ENCODE measurements at regions not wholly inside any gene's neighbourhood (a gene's known extent, or its start where the extent isn't known, plus 50 kb on each side); places are given as distances from the start of the nearest gene placed in this dataset.

DNA sequence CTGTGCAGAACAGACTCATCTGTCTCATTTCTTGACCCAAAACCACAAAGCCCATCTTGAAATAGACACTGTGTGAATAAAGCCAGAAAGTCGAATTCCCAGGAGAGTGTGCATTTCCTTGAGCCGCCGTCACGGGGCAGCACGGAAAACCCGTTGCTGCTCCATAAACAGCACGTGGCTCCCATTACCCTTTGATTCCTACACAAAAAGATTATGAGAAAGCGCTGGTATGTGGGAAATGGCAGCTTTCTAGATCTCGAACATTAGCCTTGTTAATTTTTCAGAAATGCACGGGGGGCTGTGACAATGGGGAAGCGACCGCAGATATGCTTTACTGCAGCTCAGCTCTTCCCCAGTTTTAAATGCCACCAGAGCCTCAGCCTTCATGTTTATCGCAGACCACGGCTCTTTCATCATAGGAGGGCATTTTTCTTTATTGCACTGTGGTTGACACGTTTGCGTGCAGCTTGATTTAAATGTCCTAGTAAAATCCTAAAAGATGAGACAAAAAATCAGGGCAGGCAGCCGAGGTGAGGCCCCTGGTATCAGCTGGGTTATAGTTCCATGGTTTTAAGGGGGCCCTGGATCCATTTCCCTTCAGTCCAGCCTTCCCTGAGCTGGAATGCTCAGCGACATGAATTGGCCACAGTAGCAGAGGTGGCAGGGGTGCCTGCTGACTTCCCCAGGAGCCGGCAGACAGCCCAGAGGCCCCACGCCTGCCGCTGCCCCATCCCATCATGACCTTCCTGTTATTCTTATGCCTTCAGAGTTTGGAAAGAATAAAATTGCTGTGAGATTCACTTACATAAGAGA, 249.3 kb downstream of the NDUFA10 start:
- ATAC-seq = no peak
- TF ChIP-seq CSDC2 (CRISPR knock-in tag; IDR thresholded peaks at IDR 0.05) = no peak
- no peak for TF ChIP-seq ZNF565 (CRISPR knock-in tag; conservative IDR thresholded peaks at IDR 0.05; ENCODE audit: low read depth)
- TF ChIP-seq OSR1 (CRISPR knock-in tag; IDR thresholded peaks at IDR 0.05) = no peak
- no peak for TF ChIP-seq ZFP30 (CRISPR knock-in tag; IDR thresholded peaks at IDR 0.05)
- TF ChIP-seq CSRNP3 (CRISPR knock-in tag; IDR thresholded peaks at IDR 0.05) = no peak
- no peak for TF ChIP-seq ESRRG (CRISPR knock-in tag; IDR thresholded peaks at IDR 0.05)
- no peak for TF ChIP-seq ARNTL (CRISPR knock-in tag; IDR thresholded peaks at IDR 0.05; ENCODE audit: borderline replicate concordance, low read depth)
- TF ChIP-seq PATZ1 (CRISPR knock-in tag; IDR thresholded peaks at IDR 0.05; ENCODE audit: borderline replicate concordance) = no peak
- no peak for TF ChIP-seq BACH2 (CRISPR knock-in tag; IDR thresholded peaks at IDR 0.05; ENCODE audit: borderline replicate concordance)
- no peak for TF ChIP-seq ZFP3 (CRISPR knock-in tag; IDR thresholded peaks at IDR 0.05)
- no peak for TF ChIP-seq ZNF70 (CRISPR knock-in tag; IDR thresholded peaks at IDR 0.05)
- TF ChIP-seq, protein P1, sequence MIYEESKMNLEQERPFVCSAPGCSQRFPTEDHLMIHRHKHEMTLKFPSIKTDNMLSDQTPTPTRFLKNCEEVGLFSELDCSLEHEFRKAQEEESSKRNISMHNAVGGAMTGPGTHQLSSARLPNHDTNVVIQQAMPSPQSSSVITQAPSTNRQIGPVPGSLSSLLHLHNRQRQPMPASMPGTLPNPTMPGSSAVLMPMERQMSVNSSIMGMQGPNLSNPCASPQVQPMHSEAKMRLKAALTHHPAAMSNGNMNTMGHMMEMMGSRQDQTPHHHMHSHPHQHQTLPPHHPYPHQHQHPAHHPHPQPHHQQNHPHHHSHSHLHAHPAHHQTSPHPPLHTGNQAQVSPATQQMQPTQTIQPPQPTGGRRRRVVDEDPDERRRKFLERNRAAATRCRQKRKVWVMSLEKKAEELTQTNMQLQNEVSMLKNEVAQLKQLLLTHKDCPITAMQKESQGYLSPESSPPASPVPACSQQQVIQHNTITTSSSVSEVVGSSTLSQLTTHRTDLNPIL (CRISPR knock-in tag; IDR thresholded peaks at IDR 0.05; ENCODE audit: low read depth) = no peak
- TF ChIP-seq TCF4 (CRISPR knock-in tag; IDR thresholded peaks at IDR 0.05; ENCODE audit: borderline replicate concordance) = no peak

GRCh38 chr2:239774933-239775622, 250.1 kb downstream of the NDUFA10 start:
- TF ChIP-seq PATZ1 (CRISPR knock-in tag; IDR thresholded peaks at IDR 0.05; ENCODE audit: borderline replicate concordance) (no peak), PPARA (CRISPR knock-in tag; IDR thresholded peaks at IDR 0.05; ENCODE audit: borderline replicate concordance) (no peak), ISL1 (CRISPR knock-in tag; IDR thresholded peaks at IDR 0.05) (no peak), ZNF565 (CRISPR knock-in tag; conservative IDR thresholded peaks at IDR 0.05; ENCODE audit: low read depth) (no peak), GLIS3 (CRISPR knock-in tag; IDR thresholded peaks at IDR 0.05) (no peak)
- ATAC-seq = no peak

- TF ChIP-seq PPARA (CRISPR knock-in tag; IDR thresholded peaks at IDR 0.05; ENCODE audit: borderline replicate concordance) (no peak), ARNTL (CRISPR knock-in tag; IDR thresholded peaks at IDR 0.05; ENCODE audit: borderline replicate concordance, low read depth) (no peak), ZC3H10 (CRISPR knock-in tag; IDR thresholded peaks at IDR 0.05) (no peak), CSDC2 (CRISPR knock-in tag; IDR thresholded peaks at IDR 0.05) (no peak), OSR1 (CRISPR knock-in tag; IDR thresholded peaks at IDR 0.05) (no peak), SNAI2 (CRISPR knock-in tag; IDR thresholded peaks at IDR 0.05) (no peak), BACH2 (CRISPR knock-in tag; IDR thresholded peaks at IDR 0.05; ENCODE audit: borderline replicate concordance) (no peak), CSRNP3 (CRISPR knock-in tag; IDR thresholded peaks at IDR 0.05) (no peak), ZFP3 (CRISPR knock-in tag; IDR thresholded peaks at IDR 0.05) (no peak), TCF4 (CRISPR knock-in tag; IDR thresholded peaks at IDR 0.05; ENCODE audit: borderline replicate concordance) (no peak)
- TF ChIP-seq, protein P2, sequence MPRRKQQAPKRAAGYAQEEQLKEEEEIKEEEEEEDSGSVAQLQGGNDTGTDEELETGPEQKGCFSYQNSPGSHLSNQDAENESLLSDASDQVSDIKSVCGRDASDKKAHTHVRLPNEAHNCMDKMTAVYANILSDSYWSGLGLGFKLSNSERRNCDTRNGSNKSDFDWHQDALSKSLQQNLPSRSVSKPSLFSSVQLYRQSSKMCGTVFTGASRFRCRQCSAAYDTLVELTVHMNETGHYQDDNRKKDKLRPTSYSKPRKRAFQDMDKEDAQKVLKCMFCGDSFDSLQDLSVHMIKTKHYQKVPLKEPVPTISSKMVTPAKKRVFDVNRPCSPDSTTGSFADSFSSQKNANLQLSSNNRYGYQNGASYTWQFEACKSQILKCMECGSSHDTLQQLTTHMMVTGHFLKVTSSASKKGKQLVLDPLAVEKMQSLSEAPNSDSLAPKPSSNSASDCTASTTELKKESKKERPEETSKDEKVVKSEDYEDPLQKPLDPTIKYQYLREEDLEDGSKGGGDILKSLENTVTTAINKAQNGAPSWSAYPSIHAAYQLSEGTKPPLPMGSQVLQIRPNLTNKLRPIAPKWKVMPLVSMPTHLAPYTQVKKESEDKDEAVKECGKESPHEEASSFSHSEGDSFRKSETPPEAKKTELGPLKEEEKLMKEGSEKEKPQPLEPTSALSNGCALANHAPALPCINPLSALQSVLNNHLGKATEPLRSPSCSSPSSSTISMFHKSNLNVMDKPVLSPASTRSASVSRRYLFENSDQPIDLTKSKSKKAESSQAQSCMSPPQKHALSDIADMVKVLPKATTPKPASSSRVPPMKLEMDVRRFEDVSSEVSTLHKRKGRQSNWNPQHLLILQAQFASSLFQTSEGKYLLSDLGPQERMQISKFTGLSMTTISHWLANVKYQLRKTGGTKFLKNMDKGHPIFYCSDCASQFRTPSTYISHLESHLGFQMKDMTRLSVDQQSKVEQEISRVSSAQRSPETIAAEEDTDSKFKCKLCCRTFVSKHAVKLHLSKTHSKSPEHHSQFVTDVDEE (CRISPR knock-in tag; IDR thresholded peaks at IDR 0.05) = no peak
- no peak for ATAC-seq
These were observed 251.0 kb downstream of the NDUFA10 start for GRCh38 chr2:239774142-239774462.
